NCI-H146 treated with DMSO at 0.1 percent for 48 hours (cell line): ENCODE measurements at regions not wholly inside any gene's neighbourhood (a gene's known extent, or its start where the extent isn't known, plus 50 kb on each side); places are given as distances from the start of the nearest gene placed in this dataset.
A peak's percentile ranks its signal among the peaks of the same experiment; 100 is the strongest.

ENCODE experiments used
- DNase-seq: peaks from one replicate; lab custom pipeline; 2025; ENCODE audit not compliant: unreplicated experiment; lab: John Stamatoyannopoulos, UW

DNA sequence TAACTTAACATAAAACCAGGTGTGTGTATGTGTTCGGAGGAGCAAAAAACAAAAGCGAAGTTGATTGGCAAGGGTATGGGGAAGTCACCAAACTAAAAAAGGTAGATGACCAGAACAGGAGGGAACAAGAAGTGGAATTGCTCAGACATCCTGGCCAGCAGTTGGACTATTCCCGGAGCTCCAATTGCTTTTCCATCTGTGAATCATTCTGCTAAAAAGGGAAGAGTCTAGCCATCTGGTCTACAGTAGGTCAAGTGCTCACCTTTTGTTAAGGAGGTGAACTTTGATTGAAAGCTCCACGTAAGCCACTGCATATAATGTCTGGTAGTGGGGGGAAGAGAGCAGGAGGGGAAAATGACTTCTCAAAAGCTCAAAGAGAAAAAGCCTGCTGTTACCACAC, 50.0 kb upstream of the BET1 start:
- DNase-seq = no peak

DNA sequence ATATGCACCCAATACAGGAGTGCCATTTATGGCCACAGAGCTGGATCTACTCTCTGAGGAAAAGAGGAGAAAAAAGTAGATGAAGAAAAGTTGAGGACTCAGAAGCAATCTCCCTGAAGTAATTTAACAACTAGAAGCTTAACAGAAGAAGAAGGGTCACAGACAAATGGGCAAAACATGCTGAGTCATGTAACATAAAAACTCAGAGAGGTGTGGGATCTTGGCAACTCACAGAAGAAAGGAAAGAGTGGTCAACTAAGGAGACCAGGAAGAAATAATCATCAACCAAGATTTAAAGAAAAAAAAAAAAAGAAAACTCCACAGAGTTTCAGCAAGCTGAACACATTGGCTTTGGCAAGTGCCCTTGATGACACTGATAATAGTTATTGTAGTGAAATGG, 51.8 kb upstream of the BET1 start:
- no peak for DNase-seq

DNA sequence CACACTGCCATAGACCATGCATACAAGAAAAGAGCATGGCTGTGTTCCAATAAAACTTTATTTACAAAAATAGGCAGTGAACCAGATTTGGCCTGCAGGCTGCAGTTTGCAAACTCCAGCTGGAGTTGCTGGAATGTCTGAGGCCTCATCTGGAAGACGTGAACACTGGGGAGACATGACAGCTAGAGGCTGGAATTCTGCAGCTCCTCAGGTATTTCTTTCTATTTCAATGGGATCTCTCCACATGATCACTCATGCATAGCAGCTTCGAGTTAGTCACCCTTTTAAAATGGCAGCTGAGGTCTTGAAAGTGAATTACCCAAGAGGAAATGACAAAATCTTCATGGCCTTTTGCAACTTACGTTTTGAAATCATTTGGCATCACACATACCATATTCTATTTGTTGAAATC, 52.6 kb upstream of the BET1 start:
- DNase-seq = no peak

DNA sequence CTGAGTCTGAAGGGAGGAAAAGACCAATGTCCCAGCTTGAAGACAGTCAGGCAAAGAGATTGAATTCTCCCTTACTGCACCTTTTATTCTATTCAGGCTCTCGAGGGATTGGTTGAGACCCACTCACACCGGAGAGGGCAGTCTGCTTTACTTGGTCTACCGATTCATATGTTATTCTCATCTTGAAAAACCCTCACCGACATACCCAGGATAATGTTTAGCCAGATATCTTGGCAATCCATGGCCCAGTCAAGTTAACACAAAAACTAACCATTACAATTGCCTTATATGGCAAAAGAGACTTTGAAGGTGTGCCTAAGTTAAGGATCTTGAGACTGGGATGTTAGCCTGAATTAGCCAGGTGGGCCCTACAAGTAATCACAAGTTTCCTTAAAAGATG, 53.8 kb upstream of the BET1 start:
- DNase-seq = no peak

GRCh38 chr7:94059746-94060145, 55.6 kb upstream of the BET1 start:
- no peak for DNase-seq

DNA sequence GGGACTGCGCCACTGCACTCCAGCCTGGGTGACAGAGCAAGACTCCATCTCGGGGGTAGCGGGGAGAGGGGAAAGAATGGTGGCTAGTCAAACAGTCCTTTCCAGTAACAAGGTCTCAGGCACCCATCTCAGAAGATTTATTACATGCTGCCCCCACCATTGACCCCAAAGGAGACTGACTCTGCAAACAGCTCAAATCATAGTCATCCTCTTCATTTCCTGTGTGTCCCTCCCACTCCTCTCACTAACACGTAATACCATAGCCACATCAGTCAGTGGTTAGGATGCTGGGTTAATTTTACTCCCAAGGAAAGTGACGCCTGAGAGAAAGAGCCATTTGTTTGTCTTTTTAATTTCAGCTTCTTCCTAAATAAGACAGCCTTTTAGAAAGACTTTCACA, 56.6 kb upstream of the BET1 start:
- DNase-seq = no peak

DNA sequence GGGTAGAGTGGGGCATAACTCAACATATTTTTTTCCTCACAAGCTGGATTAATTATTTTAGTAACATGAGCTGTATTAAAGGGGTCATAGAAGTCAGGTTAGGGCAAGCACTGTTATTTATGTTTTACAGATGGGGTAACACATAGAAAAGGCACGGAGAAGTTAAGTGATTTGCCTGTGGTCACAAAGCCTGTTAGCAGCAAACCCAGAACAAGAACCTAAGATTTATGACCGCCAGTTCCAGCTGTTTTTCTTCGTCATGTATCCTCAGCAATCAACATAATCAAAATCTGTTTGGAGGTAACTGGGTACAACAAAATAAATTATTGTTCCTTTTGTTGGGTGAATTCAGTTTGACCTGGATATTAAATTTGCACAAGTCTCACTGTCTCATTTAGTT, 57.2 kb upstream of the BET1 start:
- no peak for DNase-seq

- no peak for DNase-seq
Observed at GRCh38 chr7:94062372-94062771, 58.2 kb upstream of the BET1 start.

- DNase-seq = no peak
Observed at GRCh38 chr7:94064541-94065191, 60.5 kb upstream of the BET1 start.

DNA sequence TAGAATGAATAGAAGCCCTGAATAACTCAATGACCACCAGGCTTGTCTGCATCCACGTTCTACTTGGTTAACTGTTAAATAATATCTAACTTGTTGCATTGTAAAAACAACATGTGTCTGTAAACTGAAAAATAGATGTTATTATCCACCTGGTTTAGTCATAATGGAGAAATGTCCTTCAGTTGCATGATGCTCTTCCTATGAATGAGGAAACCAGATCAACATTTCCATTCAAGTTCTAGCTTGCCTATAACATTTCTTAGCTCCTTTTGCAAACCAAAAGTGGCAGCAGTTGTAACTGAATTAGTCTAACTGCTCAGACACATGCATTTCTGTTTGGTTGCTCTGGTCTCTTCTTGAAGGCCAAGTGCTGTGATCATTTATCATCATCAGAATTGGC, 62.9 kb upstream of the BET1 start:
- DNase-seq = no peak

DNA sequence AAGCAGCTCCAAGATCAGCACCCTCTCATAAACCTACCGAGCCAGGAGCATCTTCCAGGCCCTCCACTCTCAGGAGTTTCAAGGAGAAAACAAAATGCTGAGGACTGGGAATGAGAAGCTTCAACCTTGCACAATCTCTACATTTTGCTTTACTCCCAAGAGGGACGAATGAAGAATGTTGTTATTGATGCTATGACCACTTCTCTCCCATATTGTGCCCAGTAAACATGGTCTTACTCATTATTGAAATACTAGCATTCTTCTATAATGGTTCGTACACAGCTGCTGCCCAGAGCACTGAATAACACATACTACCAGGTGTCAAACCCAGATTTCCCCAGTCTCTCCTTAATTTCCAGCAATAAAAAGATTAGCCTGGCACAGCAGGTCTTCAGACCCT, 63.4 kb upstream of the BET1 start:
- no peak for DNase-seq

- no peak for DNase-seq
Observed at GRCh38 chr7:94069162-94069739, 65.1 kb upstream of the BET1 start.

DNA sequence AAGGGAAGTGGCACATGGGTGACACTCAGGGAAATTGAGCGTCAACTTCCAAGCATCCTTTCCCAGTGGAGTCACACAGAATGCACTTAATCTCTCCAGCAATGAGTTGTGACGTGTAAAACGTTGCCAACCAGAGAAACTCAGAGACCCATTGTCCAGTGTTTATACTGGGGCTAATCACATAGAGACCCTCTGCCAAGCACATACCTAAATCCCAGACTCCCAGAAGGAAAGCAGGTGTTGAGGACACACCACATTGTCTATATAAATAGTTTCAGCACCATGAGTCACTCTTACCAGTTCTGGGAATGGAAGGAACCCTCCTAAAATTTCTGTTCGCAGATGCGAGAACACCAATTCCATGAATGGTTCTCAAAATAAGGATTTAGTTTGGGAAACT, 76.4 kb upstream of the BET1 start:
- no peak for DNase-seq

GRCh38 chr7:94082126-94082525, 78.0 kb upstream of the BET1 start:
- no peak for DNase-seq

- peak; percentile 41 for DNase-seq
Observed at GRCh38 chr7:94087664-94088352, 83.7 kb upstream of the BET1 start.

DNA sequence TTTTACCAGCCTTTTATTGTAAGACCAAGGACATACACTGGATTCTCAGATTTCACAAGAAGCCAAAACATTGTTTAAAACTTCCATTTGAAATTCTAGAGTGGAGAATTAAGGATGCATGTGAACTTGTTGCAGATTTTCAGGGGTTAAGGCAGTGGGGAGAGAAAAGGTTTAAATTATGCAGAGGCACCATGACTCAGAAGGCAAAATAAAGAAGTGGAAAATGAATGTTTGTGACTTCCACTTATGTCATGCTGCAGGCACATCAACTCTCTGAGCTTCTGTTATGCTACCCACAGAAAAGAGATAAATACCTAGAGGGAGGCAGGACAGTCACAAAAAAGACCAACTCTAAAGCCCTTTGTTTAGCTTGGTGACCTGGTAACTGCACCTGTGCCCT, 84.4 kb upstream of the BET1 start:
- DNase-seq = no peak

GRCh38 chr7:94089806-94090205, 85.7 kb upstream of the BET1 start:
- no peak for DNase-seq

- DNase-seq = no peak
Observed at GRCh38 chr7:94092980-94093379, 88.8 kb upstream of the BET1 start.

DNA sequence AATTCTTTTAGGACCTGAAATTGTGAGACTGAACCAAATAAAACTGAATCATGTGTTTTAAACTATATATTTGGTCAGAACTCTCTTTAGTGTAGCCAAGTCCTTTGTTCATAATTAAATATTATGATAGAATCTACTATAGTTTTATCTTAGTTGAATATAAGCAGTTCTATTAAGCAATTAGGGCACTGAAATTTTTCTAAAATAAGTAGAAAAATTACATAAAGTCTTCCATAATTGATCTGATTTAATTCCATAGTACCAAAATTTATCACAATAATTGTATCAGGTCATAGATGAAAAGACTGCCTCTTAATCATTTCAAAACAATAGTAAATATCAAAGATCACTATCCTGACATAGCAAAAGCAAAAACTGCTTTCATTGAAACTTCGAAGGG, 90.1 kb upstream of the BET1 start:
- DNase-seq = no peak

DNA sequence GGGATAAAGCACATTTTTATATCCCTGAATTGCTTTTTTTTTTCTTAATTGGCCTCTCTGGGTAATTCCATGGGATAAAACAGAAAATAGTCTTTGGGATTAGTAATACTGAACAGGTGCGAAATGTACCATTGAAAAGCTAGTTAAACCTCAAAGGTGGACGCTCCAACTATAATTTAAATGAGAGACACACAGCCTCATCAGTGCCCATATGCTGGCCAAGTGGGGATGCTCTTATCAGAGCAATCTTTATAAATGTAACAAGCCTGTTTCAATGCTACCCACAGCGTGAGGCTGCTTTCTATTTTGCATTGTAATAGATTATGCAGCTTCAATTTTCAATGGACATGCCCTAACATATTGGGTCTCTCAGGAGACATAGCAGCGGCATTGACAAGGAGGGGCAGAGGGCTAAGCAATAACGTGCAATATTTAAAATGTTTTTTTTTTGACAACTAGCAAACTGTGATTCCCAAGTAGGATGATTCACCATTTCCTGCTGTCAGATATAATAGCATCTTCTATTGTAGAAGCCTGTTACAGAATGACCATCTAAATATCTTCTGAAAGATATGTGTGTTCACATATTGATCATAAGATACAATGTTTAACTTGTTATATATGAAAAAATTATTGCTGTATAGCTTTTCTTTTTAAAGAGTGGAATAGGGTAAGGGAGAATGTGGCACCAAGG, 91.3 kb upstream of the BET1 start:
- no peak for DNase-seq

GRCh38 chr7:94099679-94100078, 95.5 kb upstream of the BET1 start:
- no peak for DNase-seq

DNA sequence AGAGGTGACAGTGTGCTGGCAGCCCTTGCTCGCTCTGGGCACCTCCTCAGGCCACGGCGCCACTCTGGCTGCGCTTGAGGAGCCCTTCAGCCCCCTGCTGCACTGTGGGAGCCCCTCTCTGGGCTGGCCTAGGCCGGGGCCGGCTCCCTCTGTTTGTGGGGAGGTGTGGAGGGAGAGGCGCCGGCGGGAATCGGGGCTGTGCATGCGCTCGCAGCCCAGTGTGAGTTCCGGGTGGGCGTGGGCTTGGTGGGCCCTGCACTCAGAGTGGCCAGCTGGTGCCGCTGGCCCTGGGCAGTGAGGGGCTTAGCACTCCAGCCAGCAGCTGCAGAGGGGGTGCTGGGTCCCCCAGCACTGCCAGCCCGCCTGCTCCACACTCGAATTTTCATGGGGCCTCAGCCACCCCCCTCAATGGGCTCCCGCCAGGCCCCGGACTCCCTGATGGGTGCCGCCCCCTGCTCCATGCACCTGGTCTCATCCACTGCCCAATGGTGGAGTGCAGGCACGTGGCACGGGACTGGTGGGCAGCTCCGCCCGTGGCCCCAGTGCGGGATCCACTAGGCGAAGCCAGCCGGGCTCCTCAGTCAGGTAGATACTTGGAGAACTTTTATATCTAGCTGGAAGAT, 96.7 kb upstream of the BET1 start:
- no peak for DNase-seq
